Trophoblast cell (in vitro differentiated cells and primary cell): ENCODE measurements at regions not wholly inside any gene's neighbourhood (a gene's known extent, or its start where the extent isn't known, plus 50 kb on each side); places are given as distances from the start of the nearest gene placed in this dataset.

Experiments used
- DNase-seq, 2 donors: peaks; one replicate each; pipeline ENCODE4 v3.0.0-alpha.2; 2016
- H2AFZ ChIP-seq: 2 replicates; pipeline ENCODE4 v1.6.1; 2013; ENCODE audit warnings: low read length, moderate library complexity, mild to moderate bottlenecking; ENCODE audit not compliant: insufficient read depth, poor library complexity
- H2AK5ac ChIP-seq: 2 replicates; pipeline ENCODE4 v1.6.1; 2013; ENCODE audit warnings: mild to moderate bottlenecking, low read length
- H2BK120ac ChIP-seq: 2 replicates; pipeline ENCODE4 v1.6.1; 2013; ENCODE audit warnings: low read length, mild to moderate bottlenecking, moderate library complexity; ENCODE audit not compliant: insufficient read depth, poor library complexity
- H2BK12ac ChIP-seq: 2 replicates; pipeline ENCODE4 v1.6.1; 2013; ENCODE audit warnings: mild to moderate bottlenecking, low read length, moderate library complexity
- H2BK5ac ChIP-seq: 2 replicates; pipeline ENCODE4 v1.6.1; 2013; ENCODE audit warnings: low read length, low read depth, moderate library complexity, mild to moderate bottlenecking; ENCODE audit not compliant: poor library complexity
- H3K14ac ChIP-seq: 2 replicates; pipeline ENCODE4 v1.6.1; 2013; ENCODE audit warnings: mild to moderate bottlenecking, low read length
- H3K18ac ChIP-seq: 2 replicates; pipeline ENCODE4 v1.6.1; 2013; ENCODE audit warnings: mild to moderate bottlenecking, low read length
- H3K23ac ChIP-seq: 2 replicates; pipeline ENCODE4 v1.6.1; 2013; ENCODE audit warnings: low read length
- H3K27ac ChIP-seq: 2 replicates; pipeline ENCODE4 v1.5.1; 2013; ENCODE audit warnings: low read depth, mild to moderate bottlenecking, inconsistent platforms, low read length, moderate library complexity
- H3K27me3 ChIP-seq: 2 replicates; pipeline ENCODE4 v1.6.1; 2013; ENCODE audit warnings: inconsistent platforms, mild to moderate bottlenecking, low read length, moderate library complexity; ENCODE audit not compliant: insufficient read depth
- H3K36me3 ChIP-seq, 2 experiments: 1 replicate in 1 of 2; 2 replicates in 1 of 2; pipeline ENCODE4 v1.6.1; 2013; ENCODE audit warnings: low read length in 2 of 2, mild to moderate bottlenecking in 2 of 2, moderate library complexity in 1 of 2; ENCODE audit not compliant: insufficient read depth in 2 of 2, control insufficient read depth in 1 of 2
- H3K4ac ChIP-seq: 2 replicates; pipeline ENCODE4 v1.6.1; 2013; ENCODE audit warnings: low read depth, mild to moderate bottlenecking, low read length, moderate library complexity
- H3K4me1 ChIP-seq, 2 experiments: 1 replicate in 1 of 2; 2 replicates in 1 of 2; pipeline ENCODE4 v1.6.1; 2013; ENCODE audit warnings: low read length in 2 of 2, mild to moderate bottlenecking in 2 of 2, moderate library complexity in 1 of 2; ENCODE audit not compliant: insufficient read depth in 2 of 2, control insufficient read depth in 1 of 2
- H3K4me2 ChIP-seq: 2 replicates; pipeline ENCODE4 v1.6.1; 2013; ENCODE audit warnings: inconsistent platforms, mild to moderate bottlenecking, low read length, moderate library complexity
- H3K4me3 ChIP-seq: 2 replicates; pipeline ENCODE4 v1.5.1; 2013; ENCODE audit warnings: mild to moderate bottlenecking, low read depth, low read length, inconsistent platforms
- H3K79me1 ChIP-seq: one replicate; pipeline ENCODE4 v1.6.1; 2013; ENCODE audit warnings: low read length
- H3K79me2 ChIP-seq: 2 replicates; pipeline ENCODE4 v1.6.1; 2013; ENCODE audit warnings: low read length, mild to moderate bottlenecking; ENCODE audit not compliant: control insufficient read depth, insufficient read depth, poor library complexity
- H3K9ac ChIP-seq: 2 replicates; pipeline ENCODE4 v1.6.1; 2013; ENCODE audit warnings: mild to moderate bottlenecking, low read length
- H3K9me3 ChIP-seq: 2 replicates; pipeline ENCODE4 v1.6.1; 2013; ENCODE audit warnings: low read depth, mild to moderate bottlenecking, control low read depth, inconsistent platforms, low read length; ENCODE audit not compliant: insufficient read depth
- H4K12ac ChIP-seq: 2 replicates; pipeline ENCODE4 v1.6.1; 2013; ENCODE audit warnings: low read depth, mild to moderate bottlenecking, low read length, moderate library complexity
- H4K8ac ChIP-seq: 2 replicates; pipeline ENCODE4 v1.6.1; 2013; ENCODE audit warnings: low read depth, mild to moderate bottlenecking, low read length, moderate library complexity
- H4K91ac ChIP-seq: one replicate; pipeline ENCODE4 v1.6.1; 2013; ENCODE audit warnings: low read depth, mild to moderate bottlenecking, low read length, moderate library complexity
- WGBS: extraction: QIAGEN DNeasy Blood & Tissue Kit; methylation state at CpG from one replicate; pipeline ENCODE4 v1.1.7; 2013; ENCODE audit warnings: missing lambda C conversion rate; ENCODE audit not compliant: insufficient read length, insufficient coverage; ENCODE audit errors: extremely low coverage; 5-methylcytosine and 5-hydroxymethylcytosine counted together

GRCh38 chr1:42046761-42047507 lies 106.3 kb upstream of the GUCA2B start:
- H3K36me3 ChIP-seq = no peaks in the 10 kb centered on the region
- no peak overlapping the region for H3K14ac ChIP-seq
- no peak overlapping the region for H2BK12ac ChIP-seq
- no peak overlapping the region for H4K12ac ChIP-seq
- no peaks in the 10 kb centered on the region for H3K4me1 ChIP-seq
- no peaks in the 10 kb centered on the region for H3K9me3 ChIP-seq
- no peak overlapping the region for H3K4me3 ChIP-seq
- H4K91ac ChIP-seq = no peak overlapping the region
- H2AK5ac ChIP-seq = no peak overlapping the region
- no peaks in the 10 kb centered on the region for H3K27me3 ChIP-seq
- no peak overlapping the region for H2AFZ ChIP-seq
- H3K79me2 ChIP-seq = no peaks in the 10 kb centered on the region
- DNase-seq = peak in 1 of 2 donors; percentile 6
- no peak overlapping the region for H2BK120ac ChIP-seq
- no CpG with 5 or more reads among the region's 4 CpGs for WGBS
- no peak overlapping the region for H2BK5ac ChIP-seq
- H3K4ac ChIP-seq = no peak overlapping the region
- H3K9ac ChIP-seq = no peak overlapping the region
- H3K18ac ChIP-seq = no peak overlapping the region
- H4K8ac ChIP-seq = no peak overlapping the region
- no peak overlapping the region for H3K4me2 ChIP-seq
- no peaks in the 10 kb centered on the region for H3K79me1 ChIP-seq
- H3K23ac ChIP-seq = no peak overlapping the region
- H3K27ac ChIP-seq = no peak overlapping the region

DNA sequence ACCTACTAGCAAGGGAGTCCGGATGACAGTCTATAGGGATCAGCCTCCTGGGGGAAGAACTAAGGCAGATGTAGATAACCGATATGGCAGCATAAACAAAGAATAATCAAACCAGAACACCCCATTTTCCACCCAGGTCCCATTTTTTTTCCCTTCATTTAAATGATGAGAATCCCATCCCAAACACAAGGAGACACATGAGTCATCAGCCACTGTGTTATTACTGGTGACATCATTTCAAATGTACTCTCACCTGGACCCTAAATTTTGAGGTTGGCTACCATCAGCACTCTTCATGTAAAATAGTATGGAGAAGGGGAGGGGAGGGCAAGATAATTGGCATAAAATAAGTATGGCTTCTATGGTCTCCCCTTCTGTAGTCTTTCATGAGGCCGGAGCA lies 108.9 kb upstream of the GUCA2B start:
- Histone ChIP-seq H3K4me3 (no peak overlapping the region), H2BK12ac (no peak overlapping the region), H3K27me3 (no peaks in the 10 kb centered on the region), H3K27ac (no peak overlapping the region), H3K79me1 (no peaks in the 10 kb centered on the region), H3K4me2 (no peak overlapping the region), H4K8ac (no peak overlapping the region), H2AK5ac (no peak overlapping the region), H3K14ac (no peak overlapping the region), H3K9me3 (peaks cover 3% of the 10 kb centered on the region), H4K91ac (no peak overlapping the region), H2BK120ac (no peak overlapping the region), H2BK5ac (no peak overlapping the region), H4K12ac (no peak overlapping the region), H2AFZ (no peak overlapping the region), H3K4ac (no peak overlapping the region), H3K23ac (no peak overlapping the region), H3K79me2 (no peaks in the 10 kb centered on the region), H3K18ac (no peak overlapping the region), H3K9ac (no peak overlapping the region), H3K36me3 (no peaks in the 10 kb centered on the region), H3K4me1 (no peaks in the 10 kb centered on the region)
- no CpG with 5 or more reads among the region's 3 CpGs for WGBS
- no peak for DNase-seq

- Histone ChIP-seq H3K18ac (no peak overlapping the region), H4K91ac (no peak overlapping the region)
- no CpG with 5 or more reads among the region's 1 CpG for WGBS
Observed at GRCh38 chr1:42043811-42044210, 109.4 kb upstream of the GUCA2B start.

GRCh38 chr1:42043182-42043581 lies 110.0 kb upstream of the GUCA2B start:
- H4K91ac ChIP-seq = no peak overlapping the region
- no peak overlapping the region for H3K27ac ChIP-seq
- H3K4me2 ChIP-seq = no peak overlapping the region
- no peaks in the 10 kb centered on the region for H3K36me3 ChIP-seq
- H2BK12ac ChIP-seq = no peak overlapping the region
- H4K8ac ChIP-seq = no peak overlapping the region
- H2BK120ac ChIP-seq = no peak overlapping the region
- no CpG with 5 or more reads among the region's 2 CpGs for WGBS
- H4K12ac ChIP-seq = no peak overlapping the region
- H2AFZ ChIP-seq = no peak overlapping the region
- H3K18ac ChIP-seq = no peak overlapping the region
- no peak overlapping the region for H2AK5ac ChIP-seq
- no peak overlapping the region for H3K4ac ChIP-seq
- peaks cover 3% of the 10 kb centered on the region for H3K9me3 ChIP-seq
- no peaks in the 10 kb centered on the region for H3K4me1 ChIP-seq
- no peaks in the 10 kb centered on the region for H3K79me2 ChIP-seq
- peak in 1 of 2 donors; percentile 38 for DNase-seq
- H3K14ac ChIP-seq = no peak overlapping the region
- H3K23ac ChIP-seq = no peak overlapping the region
- H2BK5ac ChIP-seq = no peak overlapping the region
- H3K9ac ChIP-seq = no peak overlapping the region
- no peak overlapping the region for H3K4me3 ChIP-seq
- H3K79me1 ChIP-seq = no peaks in the 10 kb centered on the region
- H3K27me3 ChIP-seq = no peaks in the 10 kb centered on the region

More at GRCh38 chr1:42043811-42044210, 109.4 kb upstream of the GUCA2B start:
- DNase-seq = no peak
- Histone ChIP-seq H3K14ac (no peak overlapping the region), H3K79me1 (no peaks in the 10 kb centered on the region), H3K4ac (no peak overlapping the region), H2BK5ac (no peak overlapping the region), H4K8ac (no peak overlapping the region), H2AK5ac (no peak overlapping the region), H4K12ac (no peak overlapping the region), H2BK120ac (no peak overlapping the region), H3K9me3 (peaks cover 3% of the 10 kb centered on the region), H3K27me3 (no peaks in the 10 kb centered on the region), H3K36me3 (no peaks in the 10 kb centered on the region), H3K27ac (no peak overlapping the region), H3K4me1 (no peaks in the 10 kb centered on the region), H2BK12ac (no peak overlapping the region), H2AFZ (no peak overlapping the region), H3K23ac (no peak overlapping the region), H3K4me2 (no peak overlapping the region), H3K9ac (no peak overlapping the region), H3K4me3 (no peak overlapping the region), H3K79me2 (no peaks in the 10 kb centered on the region)
